ENCODE measurements at regions not wholly inside any gene's neighbourhood (a gene's known extent, or its start where the extent isn't known, plus 50 kb on each side); places are given as distances from the start of the nearest gene placed in this dataset.

- CTCF ChIA-PET = no interaction called here
- BruUV-seq (replicated peaks) = no TSS peak
- intact Hi-C loops (cut with micrococcal nuclease; ENCODE audit: unreplicated experiment) = no loop called here
- Histone ChIP-seq H3K9me3 (ENCODE audit: low read depth, low read length, poor library complexity, severe bottlenecking) (no peaks in the 10 kb centered on the region), H3K36me3 (ENCODE audit: insufficient read depth, low read length, poor library complexity, severe bottlenecking) (no peaks in the 10 kb centered on the region), H3K4me3 (ENCODE audit: low read depth, low read length, poor library complexity, severe bottlenecking) (no peak overlapping the region), H3K27me3 (replicated peaks; ENCODE audit: insufficient read depth, low read depth, low read length, poor library complexity) (peaks cover 9% of the 10 kb centered on the region), H3K4me1 (ENCODE audit: insufficient read depth, low read length, poor library complexity, severe bottlenecking) (no peaks in the 10 kb centered on the region), H3K27ac (ENCODE audit: low read depth, low read length, poor library complexity, severe bottlenecking) (no peak overlapping the region)
- peak; percentile 24 for DNase-seq (ENCODE audit: low spot score)
- TF ChIP-seq EZH2 (IDR thresholded peaks at IDR 0.05; ENCODE audit: borderline replicate concordance, low read depth, low read length, poor library complexity, severe bottlenecking) = no peak
- TF ChIP-seq CTCF (conservative IDR thresholded peaks at IDR 0.05; ENCODE audit: low read depth, low read length) = no peak
- POLR2A ChIA-PET (ENCODE audit: low non-redundant PET) = no interaction called here
Measured at GRCh38 chr9:82593501-82593900, 469.4 kb downstream of the RASEF start.

DNA sequence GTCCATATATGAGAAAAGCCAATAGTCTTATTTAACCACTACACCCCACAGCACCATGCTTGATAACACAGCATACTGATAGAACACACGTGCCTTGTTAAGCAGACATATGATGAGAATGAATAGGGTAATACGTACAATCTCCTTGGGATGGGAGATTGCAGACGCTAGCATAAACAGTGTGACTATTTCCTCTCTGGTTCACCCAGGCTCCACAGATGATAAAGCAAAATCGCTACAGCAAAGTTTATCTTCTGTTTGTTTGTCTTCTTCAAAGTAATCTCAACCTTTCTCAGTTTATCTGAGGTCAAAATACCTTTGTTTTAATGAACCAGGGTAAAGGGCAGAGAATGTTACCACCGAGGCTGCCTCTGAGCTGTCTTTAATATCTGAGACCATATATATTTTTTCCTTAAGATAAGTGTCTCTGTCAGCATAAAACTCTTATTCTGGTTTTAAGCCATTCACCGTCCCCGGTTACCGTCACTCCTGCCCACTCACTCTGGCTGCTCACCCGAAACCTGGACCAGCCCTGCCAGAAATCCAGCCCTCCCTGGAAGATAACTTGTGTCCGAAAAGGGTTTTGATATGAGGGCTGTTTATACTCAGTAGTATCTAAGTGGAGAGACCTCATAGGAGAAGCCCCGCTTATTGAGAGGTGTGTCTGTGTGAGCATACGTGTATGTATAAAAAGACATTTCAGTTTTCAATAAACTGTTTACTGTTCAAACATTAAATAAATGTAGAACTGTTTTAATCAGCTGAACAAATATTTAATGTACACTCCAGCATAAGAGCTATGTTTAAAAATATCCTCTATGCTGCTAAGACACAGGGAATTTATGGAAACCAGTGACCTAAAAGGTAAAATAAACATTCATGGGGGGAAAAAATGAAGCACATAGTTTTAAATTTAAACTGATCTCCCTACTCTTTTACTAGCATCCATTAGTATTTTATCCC lies 465.4 kb downstream of the RASEF start:
- Histone ChIP-seq H3K36me3 (ENCODE audit: insufficient read depth, low read length, poor library complexity, severe bottlenecking) (no peaks in the 10 kb centered on the region), H3K27me3 (replicated peaks; ENCODE audit: insufficient read depth, low read depth, low read length, poor library complexity) (peaks cover 15% of the 10 kb centered on the region), H3K4me3 (ENCODE audit: low read depth, low read length, poor library complexity, severe bottlenecking) (no peak overlapping the region), H3K4me1 (ENCODE audit: insufficient read depth, low read length, poor library complexity, severe bottlenecking) (no peaks in the 10 kb centered on the region), H3K9me3 (ENCODE audit: low read depth, low read length, poor library complexity, severe bottlenecking) (no peaks in the 10 kb centered on the region), H3K27ac (ENCODE audit: low read depth, low read length, poor library complexity, severe bottlenecking) (no peak overlapping the region)
- TF ChIP-seq CTCF (conservative IDR thresholded peaks at IDR 0.05; ENCODE audit: low read depth, low read length) (no peak), EZH2 (IDR thresholded peaks at IDR 0.05; ENCODE audit: borderline replicate concordance, low read depth, low read length, poor library complexity, severe bottlenecking) (no peak)
- DNase-seq (ENCODE audit: low spot score) = no peak
- CTCF ChIA-PET = no interaction called here
- POLR2A ChIA-PET (ENCODE audit: low non-redundant PET) = no interaction called here
- BruUV-seq (replicated peaks) = no TSS peak
- intact Hi-C loops (cut with micrococcal nuclease; ENCODE audit: unreplicated experiment) = no loop called here

GRCh38 chr9:82598241-82599039 lies 464.5 kb downstream of the RASEF start:
- no peak overlapping the region for H3K4me3 ChIP-seq (ENCODE audit: low read depth, low read length, poor library complexity, severe bottlenecking)
- BruUV-seq (replicated peaks) = no TSS peak
- no peak overlapping the region for H3K27ac ChIP-seq (ENCODE audit: low read depth, low read length, poor library complexity, severe bottlenecking)
- no peak for DNase-seq (ENCODE audit: low spot score)
- no peaks in the 10 kb centered on the region for H3K36me3 ChIP-seq (ENCODE audit: insufficient read depth, low read length, poor library complexity, severe bottlenecking)
- CTCF ChIA-PET = no interaction called here
- no peaks in the 10 kb centered on the region for H3K9me3 ChIP-seq (ENCODE audit: low read depth, low read length, poor library complexity, severe bottlenecking)
- H3K27me3 ChIP-seq (replicated peaks; ENCODE audit: insufficient read depth, low read depth, low read length, poor library complexity) = peaks cover 15% of the 10 kb centered on the region
- TF ChIP-seq EZH2 (IDR thresholded peaks at IDR 0.05; ENCODE audit: borderline replicate concordance, low read depth, low read length, poor library complexity, severe bottlenecking) (no peak), CTCF (conservative IDR thresholded peaks at IDR 0.05; ENCODE audit: low read depth, low read length) (no peak)
- POLR2A ChIA-PET (ENCODE audit: low non-redundant PET) = no interaction called here
- no peaks in the 10 kb centered on the region for H3K4me1 ChIP-seq (ENCODE audit: insufficient read depth, low read length, poor library complexity, severe bottlenecking)
- intact Hi-C loops (cut with micrococcal nuclease; ENCODE audit: unreplicated experiment) = no loop called here

Data from A673 (cell line).